ENCODE measurements at regions not wholly inside any gene's neighbourhood (a gene's known extent, or its start where the extent isn't known, plus 50 kb on each side); places are given as distances from the start of the nearest gene placed in this dataset.

- no peak for TF ChIP-seq CTCF (IDR thresholded peaks at IDR 0.05; ENCODE audit: poor library complexity, severe bottlenecking)
- TF ChIP-seq EZH2 (IDR thresholded peaks at IDR 0.05; ENCODE audit: borderline replicate concordance, insufficient read depth, low read length, poor library complexity, severe bottlenecking), result no peak
- no peak for TF ChIP-seq EP300 (conservative IDR thresholded peaks at IDR 0.05; ENCODE audit: poor library complexity, severe bottlenecking)
- no peak for TF ChIP-seq POLR2AphosphoS5 (IDR thresholded peaks at IDR 0.05)
- TF ChIP-seq TAF1 (IDR thresholded peaks at IDR 0.05; ENCODE audit: low read depth), result no peak
- no peak for TF ChIP-seq SMC3 (conservative IDR thresholded peaks at IDR 0.05; ENCODE audit: poor library complexity)
- TF ChIP-seq REST (IDR thresholded peaks at IDR 0.05; ENCODE audit: borderline replicate concordance), result no peak
- no peak for TF ChIP-seq MXI1 (conservative IDR thresholded peaks at IDR 0.05; ENCODE audit: poor library complexity, severe bottlenecking)
- no peak for TF ChIP-seq RAD21 (conservative IDR thresholded peaks at IDR 0.05)
Measured at GRCh38 chr7:101728128-101728527, 89.3 kb upstream of the CUX1 start.
